ENCODE measurements at regions not wholly inside any gene's neighbourhood (a gene's known extent, or its start where the extent isn't known, plus 50 kb on each side); places are given as distances from the start of the nearest gene placed in this dataset.

GRCh38 chr5:7245121-7245651 is 150.8 kb upstream of the ADCY2 start:
- TF ChIP-seq CTCF (conservative IDR thresholded peaks at IDR 0.05; ENCODE audit: low read length), result no peak
- no peak for TF ChIP-seq EZH2phosphoT487 (IDR thresholded peaks at IDR 0.05; ENCODE audit: borderline replicate concordance, low read depth, low read length)
